BE2C (cell line): ENCODE measurements at regions not wholly inside any gene's neighbourhood (a gene's known extent, or its start where the extent isn't known, plus 50 kb on each side); places are given as distances from the start of the nearest gene placed in this dataset.

ENCODE experiments used
- DNase-seq: peaks from one replicate; pipeline ENCODE4 v3.0.0-alpha.2; 2020
- H3K27me3 ChIP-seq: fragments of 250-450 bp; sonication (Bioruptor Pico); 2 replicates; pipeline ENCODE4 v1.5.1; 2020; ENCODE audit warnings: mild to moderate bottlenecking
- H3K36me3 ChIP-seq: fragments of 250-450 bp; sonication (Bioruptor Pico); 2 replicates; pipeline ENCODE4 v1.5.1; 2020; ENCODE audit warnings: mild to moderate bottlenecking
- H3K4me1 ChIP-seq: fragments of 250-450 bp; sonication (Bioruptor Pico); 2 replicates; pipeline ENCODE4 v1.5.1; 2020
- H3K4me3 ChIP-seq: 2 replicates; pipeline ENCODE4 v1.5.1; 2011; ENCODE audit warnings: low read depth, low read length
- H3K9me3 ChIP-seq: fragments of 250-450 bp; sonication (Bioruptor Pico); 2 replicates; pipeline ENCODE4 v1.5.1; 2020
- CTCF ChIP-seq: IDR thresholded peaks from 2 replicates; pipeline ENCODE4 v1.5.1; 2012; ENCODE audit warnings: mild to moderate bottlenecking, low read depth, low read length

GRCh38 chr13:89027694-89028306 is 1356.6 kb downstream of the SLITRK5 start:
- Histone ChIP-seq H3K4me3 (no peak overlapping the region), H3K9me3 (peaks cover under 1% of the 10 kb centered on the region; the same call in 1 of the 2 replicates)

DNA sequence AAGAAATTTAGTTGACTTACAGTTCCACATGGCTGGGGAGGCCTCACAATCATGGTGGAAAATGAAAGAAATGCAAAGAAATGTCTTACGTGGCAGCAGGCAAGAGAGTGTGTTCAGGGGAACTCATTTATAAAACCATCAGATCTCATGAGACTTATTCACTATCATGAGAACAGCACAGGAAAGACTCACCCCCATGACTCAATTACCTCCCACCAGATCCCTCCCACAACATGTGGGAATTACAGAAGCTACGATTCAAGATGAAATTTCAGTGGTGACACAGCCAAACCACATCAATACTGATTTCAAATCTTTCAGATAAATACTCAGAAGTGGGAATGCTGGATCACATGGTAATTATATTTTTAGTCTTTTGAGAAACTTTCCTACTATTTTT is 1357.9 kb downstream of the SLITRK5 start:
- H3K36me3 ChIP-seq: no peaks in the 10 kb centered on the region
- H3K27me3 ChIP-seq: no peaks in the 10 kb centered on the region
- no peak for TF ChIP-seq CTCF
- H3K4me3 ChIP-seq: no peak overlapping the region
- peaks cover 5% of the 10 kb centered on the region; the same call in 1 of the 2 replicates for H3K9me3 ChIP-seq
- no peak for DNase-seq
- H3K4me1 ChIP-seq: no peaks in the 10 kb centered on the region

More at GRCh38 chr13:89027694-89028306, 1356.6 kb downstream of the SLITRK5 start:
- DNase-seq: no peak
- TF ChIP-seq CTCF: no peak
- no peaks in the 10 kb centered on the region for H3K4me1 ChIP-seq
- H3K27me3 ChIP-seq: no peaks in the 10 kb centered on the region
- H3K36me3 ChIP-seq: no peaks in the 10 kb centered on the region

DNA sequence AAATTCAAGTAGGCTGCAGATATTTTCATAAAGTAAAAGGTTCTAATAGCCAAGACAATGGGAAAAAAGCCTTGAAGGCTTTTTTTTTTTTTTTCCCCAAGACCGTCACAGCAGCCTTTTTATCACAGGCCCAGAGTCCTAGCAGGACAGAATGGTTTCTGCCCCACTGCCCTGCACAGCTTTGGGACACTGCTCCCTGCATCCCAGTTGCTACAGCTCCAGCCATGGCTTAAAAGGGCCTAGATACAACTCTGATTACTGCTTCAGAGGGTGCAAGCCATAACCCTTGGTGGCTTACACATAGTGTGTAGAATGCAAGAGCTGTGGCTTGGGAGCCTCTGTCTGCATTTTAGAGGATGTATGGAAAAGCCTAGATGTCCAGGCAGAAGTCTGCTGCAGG is 1362.8 kb downstream of the SLITRK5 start:
- Histone ChIP-seq H3K36me3 (no peaks in the 10 kb centered on the region), H3K4me3 (no peak overlapping the region), H3K27me3 (no peaks in the 10 kb centered on the region), H3K9me3 (peaks cover 5% of the 10 kb centered on the region; the same call in 1 of the 2 replicates), H3K4me1 (no peaks in the 10 kb centered on the region)
- TF ChIP-seq CTCF: no peak
- DNase-seq: no peak

DNA sequence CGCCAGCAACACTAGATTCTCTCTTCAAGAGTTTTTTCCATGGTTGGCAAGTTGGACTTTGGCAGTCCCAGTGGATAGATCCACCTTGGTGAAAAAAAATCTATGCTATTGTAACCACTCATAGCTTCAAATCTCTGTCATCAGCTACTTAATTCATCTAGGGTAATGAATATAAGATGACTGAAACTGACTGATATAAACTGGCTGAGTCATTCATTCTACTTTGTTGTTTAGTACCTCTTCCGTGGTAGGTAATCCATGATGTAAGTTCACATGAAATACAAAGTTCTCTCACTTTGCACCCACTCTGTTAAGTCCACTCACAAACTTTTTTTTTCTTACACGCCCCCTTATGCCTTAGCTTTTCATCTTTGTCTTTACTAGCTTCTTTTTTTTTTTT is 1381.5 kb downstream of the SLITRK5 start:
- DNase-seq: no peak
- no peaks in the 10 kb centered on the region for H3K36me3 ChIP-seq
- no peak for TF ChIP-seq CTCF
- no peaks in the 10 kb centered on the region for H3K4me1 ChIP-seq
- no peaks in the 10 kb centered on the region for H3K9me3 ChIP-seq
- no peaks in the 10 kb centered on the region for H3K27me3 ChIP-seq
- H3K4me3 ChIP-seq: no peak overlapping the region

- TF ChIP-seq CTCF: no peak
- H3K36me3 ChIP-seq: no peaks in the 10 kb centered on the region
These were observed 1382.2 kb downstream of the SLITRK5 start for GRCh38 chr13:89053418-89053817.

GRCh38 chr13:89057274-89057673 is 1386.1 kb downstream of the SLITRK5 start:
- Histone ChIP-seq H3K27me3 (no peaks in the 10 kb centered on the region), H3K9me3 (no peaks in the 10 kb centered on the region), H3K4me3 (no peak overlapping the region), H3K4me1 (no peaks in the 10 kb centered on the region), H3K36me3 (no peaks in the 10 kb centered on the region)
- DNase-seq: no peak
- TF ChIP-seq CTCF: no peak

More at GRCh38 chr13:89053418-89053817, 1382.2 kb downstream of the SLITRK5 start:
- Histone ChIP-seq H3K4me1 (no peaks in the 10 kb centered on the region), H3K9me3 (no peaks in the 10 kb centered on the region), H3K27me3 (no peaks in the 10 kb centered on the region), H3K4me3 (no peak overlapping the region)
- DNase-seq: no peak
